ENCODE measurements at regions not wholly inside any gene's neighbourhood (a gene's known extent, or its start where the extent isn't known, plus 50 kb on each side); places are given as distances from the start of the nearest gene placed in this dataset.

DNA sequence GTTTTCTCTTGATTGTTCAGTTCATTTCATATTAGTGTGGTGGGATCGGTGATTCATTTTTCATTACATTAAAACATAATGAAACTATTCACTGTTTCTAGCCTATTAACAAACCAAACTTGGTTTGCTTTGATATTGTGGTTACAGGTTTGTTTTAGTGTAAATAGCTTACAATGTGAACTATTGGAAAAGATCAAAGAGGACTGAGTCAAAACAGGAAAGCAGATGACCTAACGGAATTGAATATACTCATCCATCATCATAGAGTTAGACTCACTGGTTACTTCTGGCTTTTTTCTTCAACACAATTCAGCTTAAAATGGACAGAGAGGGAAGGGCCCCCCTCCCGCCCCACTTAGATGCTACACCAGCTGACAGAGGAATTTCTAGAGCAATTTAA lies 616.2 kb upstream of the AADAT start:
- TF ChIP-seq, protein P1, sequence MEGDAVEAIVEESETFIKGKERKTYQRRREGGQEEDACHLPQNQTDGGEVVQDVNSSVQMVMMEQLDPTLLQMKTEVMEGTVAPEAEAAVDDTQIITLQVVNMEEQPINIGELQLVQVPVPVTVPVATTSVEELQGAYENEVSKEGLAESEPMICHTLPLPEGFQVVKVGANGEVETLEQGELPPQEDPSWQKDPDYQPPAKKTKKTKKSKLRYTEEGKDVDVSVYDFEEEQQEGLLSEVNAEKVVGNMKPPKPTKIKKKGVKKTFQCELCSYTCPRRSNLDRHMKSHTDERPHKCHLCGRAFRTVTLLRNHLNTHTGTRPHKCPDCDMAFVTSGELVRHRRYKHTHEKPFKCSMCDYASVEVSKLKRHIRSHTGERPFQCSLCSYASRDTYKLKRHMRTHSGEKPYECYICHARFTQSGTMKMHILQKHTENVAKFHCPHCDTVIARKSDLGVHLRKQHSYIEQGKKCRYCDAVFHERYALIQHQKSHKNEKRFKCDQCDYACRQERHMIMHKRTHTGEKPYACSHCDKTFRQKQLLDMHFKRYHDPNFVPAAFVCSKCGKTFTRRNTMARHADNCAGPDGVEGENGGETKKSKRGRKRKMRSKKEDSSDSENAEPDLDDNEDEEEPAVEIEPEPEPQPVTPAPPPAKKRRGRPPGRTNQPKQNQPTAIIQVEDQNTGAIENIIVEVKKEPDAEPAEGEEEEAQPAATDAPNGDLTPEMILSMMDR (IDR thresholded peaks at IDR 0.05) = no peak
- no peak for TF ChIP-seq ZFX (IDR thresholded peaks at IDR 0.05; ENCODE audit: borderline replicate concordance)
